Choroid plexus epithelial cell (primary cell): ENCODE measurements at regions not wholly inside any gene's neighbourhood (a gene's known extent, or its start where the extent isn't known, plus 50 kb on each side); places are given as distances from the start of the nearest gene placed in this dataset.

Experiments
- DNase-seq: peaks from one replicate; pipeline ENCODE4 v3.0.0-alpha.2; 2010; ENCODE audit warnings: low read depth
- H3K4me3 ChIP-seq: 2 replicates; pipeline ENCODE4 v1.5.1; 2011; ENCODE audit warnings: low read depth, mild to moderate bottlenecking, control low read depth, low read length, moderate library complexity
- CTCF ChIP-seq: conservative IDR thresholded peaks from 2 replicates; pipeline ENCODE4 v1.5.1; 2011; ENCODE audit warnings: low read depth, mild to moderate bottlenecking, control low read depth, inconsistent platforms, low read length, moderate library complexity

GRCh38 chr3:111307676-111308075 lies 234.3 kb upstream of the CD96 start:
- DNase-seq: no peak
- no peak overlapping the region for H3K4me3 ChIP-seq

GRCh38 chr3:111311126-111311525 lies 230.9 kb upstream of the CD96 start:
- TF ChIP-seq CTCF: no peak
- no peak for DNase-seq
- H3K4me3 ChIP-seq: no peak overlapping the region

More at GRCh38 chr3:111307676-111308075, 234.3 kb upstream of the CD96 start:
- no peak for TF ChIP-seq CTCF

GRCh38 chr3:111311709-111312235 lies 230.2 kb upstream of the CD96 start:
- no peak for TF ChIP-seq CTCF
- peak; percentile 85 for DNase-seq
- H3K4me3 ChIP-seq: no peak overlapping the region

GRCh38 chr3:111314181-111314873 lies 227.7 kb upstream of the CD96 start:
- peak; percentile 24 for DNase-seq
- H3K4me3 ChIP-seq: no peak overlapping the region
- no peak for TF ChIP-seq CTCF

- H3K4me3 ChIP-seq: no peak overlapping the region
- TF ChIP-seq CTCF: no peak
- no peak for DNase-seq
Observed at GRCh38 chr3:111314898-111315297, 227.1 kb upstream of the CD96 start.

- no peak for TF ChIP-seq CTCF
- peak; percentile 82 for DNase-seq
- H3K4me3 ChIP-seq: no peak overlapping the region
Observed at GRCh38 chr3:111315930-111316587, 225.9 kb upstream of the CD96 start.

GRCh38 chr3:111318289-111318688 lies 223.7 kb upstream of the CD96 start:
- DNase-seq: no peak
- no peak overlapping the region for H3K4me3 ChIP-seq
- TF ChIP-seq CTCF: no peak
